ENCODE measurements at regions not wholly inside any gene's neighbourhood (a gene's known extent, or its start where the extent isn't known, plus 50 kb on each side); places are given as distances from the start of the nearest gene placed in this dataset.

DNA sequence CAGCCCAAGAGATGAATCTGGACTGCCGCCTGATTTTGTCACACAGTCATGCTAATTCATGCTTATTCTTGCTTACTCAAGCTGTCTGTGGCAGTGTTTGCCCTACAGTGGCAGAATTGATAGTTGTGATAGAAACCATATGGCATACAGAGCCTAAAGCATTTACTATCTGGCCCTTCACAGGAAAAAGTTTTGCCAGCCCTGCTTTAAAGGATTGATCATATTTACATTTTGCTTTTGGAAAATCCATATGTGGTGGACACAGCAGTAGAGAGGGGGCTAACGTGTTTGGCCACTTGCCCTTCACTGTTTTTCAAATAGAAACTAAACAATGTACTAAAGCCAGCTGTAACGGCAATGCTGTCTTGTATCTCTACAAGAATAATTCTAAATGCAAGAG is 974.0 kb upstream of the GHITM start:
- DNase-seq (ENCODE audit: low read depth): no peak

GRCh38 chr10:83166344-83166743 is 973.0 kb upstream of the GHITM start:
- no peak for DNase-seq (ENCODE audit: low read depth)

DNA sequence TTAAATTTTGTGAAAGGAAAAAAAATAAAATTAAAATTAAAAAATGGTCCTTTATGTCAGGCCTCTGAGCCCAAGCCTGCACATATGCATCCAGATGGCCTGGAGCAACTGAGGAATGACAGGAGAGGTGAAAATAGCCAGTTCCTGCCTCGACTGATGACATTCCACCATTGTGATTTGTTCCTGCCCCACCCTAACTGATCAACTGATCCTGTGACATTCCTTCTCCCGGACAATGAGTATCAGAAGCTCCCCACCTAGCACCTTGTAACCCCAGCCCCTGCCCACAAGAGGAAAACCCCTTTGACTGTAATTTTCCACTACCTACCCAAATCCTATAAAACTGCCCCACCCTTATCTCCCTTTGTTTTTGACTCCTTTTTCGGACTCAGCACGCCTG is 972.2 kb upstream of the GHITM start:
- DNase-seq (ENCODE audit: low read depth): no peak

GRCh38 chr10:83176901-83177300 is 962.4 kb upstream of the GHITM start:
- DNase-seq (ENCODE audit: low read depth): no peak

DNA sequence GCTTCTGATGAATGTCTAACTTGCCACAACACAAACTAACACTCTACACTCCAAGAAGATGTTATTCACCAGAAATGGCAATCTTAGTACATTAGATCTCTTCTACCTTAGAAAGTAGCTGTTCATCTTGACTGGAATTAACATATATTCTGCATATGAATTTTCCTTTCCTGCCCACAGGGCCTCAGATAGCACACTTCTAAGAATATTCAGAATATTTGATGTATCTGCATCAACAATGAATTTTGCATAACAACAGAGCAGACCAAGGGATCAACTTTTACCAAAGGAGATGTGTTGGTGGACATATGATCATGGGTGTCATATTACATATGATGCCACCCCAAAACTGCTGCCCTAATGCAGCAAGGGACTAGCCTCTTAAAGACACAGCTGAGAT is 960.8 kb upstream of the GHITM start:
- no peak for DNase-seq (ENCODE audit: low read depth)

GRCh38 chr10:83179371-83179770 is 959.9 kb upstream of the GHITM start:
- DNase-seq (ENCODE audit: low read depth): no peak

GRCh38 chr10:83182076-83182475 is 957.2 kb upstream of the GHITM start:
- no peak for DNase-seq (ENCODE audit: low read depth)

DNA sequence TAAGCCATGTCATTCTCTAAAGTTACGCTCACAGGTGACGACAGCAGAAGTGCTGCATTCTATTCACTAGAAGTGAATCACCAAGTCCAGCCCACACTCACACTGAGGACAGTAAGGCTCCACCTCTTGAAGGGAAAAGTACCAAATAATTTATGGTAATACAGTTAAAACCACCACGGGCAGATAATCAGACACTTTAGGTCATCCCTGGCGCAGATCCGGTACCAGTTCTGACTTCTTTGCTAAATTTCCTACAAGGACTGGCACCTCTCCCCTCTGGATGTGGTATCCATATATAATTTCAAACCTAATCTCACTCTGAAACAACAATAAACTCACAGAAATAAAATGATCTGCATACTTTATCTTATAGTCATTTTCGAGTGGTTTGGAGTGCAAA is 954.7 kb upstream of the GHITM start:
- DNase-seq (ENCODE audit: low read depth): no peak

DNA sequence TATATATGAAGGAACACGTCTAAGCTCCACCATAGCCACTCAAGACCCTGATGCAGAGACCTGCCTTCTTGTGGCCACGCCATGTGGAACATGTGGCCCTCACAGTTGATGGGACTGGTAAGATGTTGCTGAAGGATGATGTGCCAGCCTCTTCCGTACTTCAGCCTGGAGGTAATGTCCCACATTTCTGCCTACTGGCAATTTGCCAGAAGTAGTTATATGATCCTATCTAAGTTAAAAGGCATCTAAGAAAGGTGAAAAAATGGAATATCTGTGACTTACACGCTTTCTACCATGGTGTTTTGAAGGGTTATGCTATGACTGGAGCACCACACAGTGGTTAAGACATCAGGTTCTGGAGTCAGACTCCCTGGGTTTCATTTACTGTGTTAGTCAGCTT is 948.7 kb upstream of the GHITM start:
- no peak for DNase-seq (ENCODE audit: low read depth)

GRCh38 chr10:83193026-83193425 is 946.3 kb upstream of the GHITM start:
- DNase-seq (ENCODE audit: low read depth): no peak

GRCh38 chr10:83195021-83195420 is 944.3 kb upstream of the GHITM start:
- DNase-seq (ENCODE audit: low read depth): no peak

- no peak for DNase-seq (ENCODE audit: low read depth)
Observed at GRCh38 chr10:83199374-83199773, 939.9 kb upstream of the GHITM start.

- no peak for DNase-seq (ENCODE audit: low read depth)
Observed at GRCh38 chr10:83205861-83206260, 933.4 kb upstream of the GHITM start.

DNA sequence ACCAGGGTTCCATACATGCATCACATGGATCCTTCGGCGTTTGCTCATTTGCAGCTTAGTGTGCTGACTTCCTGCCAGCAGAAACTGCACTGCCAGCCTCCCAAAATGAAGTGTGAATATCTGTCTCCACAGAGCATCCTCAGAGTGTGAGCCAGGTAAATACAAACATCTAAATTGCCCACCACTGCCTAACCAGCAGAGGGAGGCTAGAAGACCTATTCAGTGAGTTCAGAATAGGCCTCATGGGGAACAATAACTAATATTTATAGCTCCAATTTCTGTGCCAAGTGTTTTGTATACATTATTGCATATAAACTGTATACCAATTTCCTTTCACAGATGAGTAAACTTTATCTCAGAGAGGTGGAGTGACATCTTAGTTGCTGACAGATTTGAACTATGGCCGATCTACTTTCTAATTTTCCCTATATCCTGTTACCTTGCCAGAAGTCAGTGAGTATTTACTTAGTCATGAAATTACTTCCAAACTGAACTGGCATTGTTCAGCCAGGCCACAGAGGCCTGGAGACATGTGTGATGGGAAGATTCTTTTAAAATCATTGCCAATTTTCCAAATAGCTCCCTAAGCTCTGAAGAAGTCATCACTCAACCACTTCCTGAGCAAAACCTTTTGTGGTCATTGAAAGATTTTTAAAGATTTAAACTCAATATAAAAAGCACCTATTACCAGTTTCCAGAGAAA is 926.5 kb upstream of the GHITM start:
- no peak for DNase-seq (ENCODE audit: low read depth)

GRCh38 chr10:83214136-83214535 is 925.2 kb upstream of the GHITM start:
- no peak for DNase-seq (ENCODE audit: low read depth)

GRCh38 chr10:83218205-83218604 is 921.1 kb upstream of the GHITM start:
- no peak for DNase-seq (ENCODE audit: low read depth)

DNA sequence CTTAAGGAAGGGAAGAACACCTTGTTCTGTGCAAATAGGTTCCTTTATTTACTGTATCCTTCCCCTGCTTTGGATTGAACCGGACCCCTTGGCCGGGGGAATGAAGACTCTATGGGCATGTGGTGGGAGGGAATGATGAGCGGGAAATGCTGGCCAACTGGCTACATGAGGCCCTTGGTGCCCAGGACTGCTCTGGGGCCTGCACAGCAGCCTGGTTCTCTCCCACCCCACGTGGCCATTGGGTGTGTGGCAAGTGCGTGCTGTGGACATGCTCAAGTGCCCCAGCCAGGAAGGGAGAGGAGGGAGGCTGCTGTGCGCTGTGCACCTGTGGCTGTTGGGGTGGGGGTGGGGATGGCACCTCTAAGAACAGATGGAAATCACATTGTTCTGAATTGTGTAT is 917.0 kb upstream of the GHITM start:
- no peak for DNase-seq (ENCODE audit: low read depth)

- DNase-seq (ENCODE audit: low read depth): no peak
Observed at GRCh38 chr10:83222832-83223742, 916.2 kb upstream of the GHITM start.

DNA sequence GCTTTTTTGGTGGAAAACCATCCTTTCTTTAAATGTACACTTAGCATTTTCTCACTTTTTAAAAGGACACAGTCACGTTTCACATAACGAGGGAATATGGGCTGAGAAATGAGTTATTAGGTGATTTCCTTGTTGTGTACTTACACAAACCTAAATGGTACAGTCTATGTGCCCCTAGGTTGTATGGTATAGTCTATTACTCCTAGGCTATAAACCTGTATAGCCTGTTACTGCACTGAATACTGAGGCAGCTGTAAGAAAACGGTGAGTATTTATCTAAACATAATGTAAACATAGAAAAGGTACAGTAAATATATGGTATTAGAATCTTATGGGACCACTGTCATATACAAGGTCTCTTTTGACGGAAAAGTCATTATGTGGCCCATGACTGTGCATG is 913.5 kb upstream of the GHITM start:
- DNase-seq (ENCODE audit: low read depth): no peak

DNA sequence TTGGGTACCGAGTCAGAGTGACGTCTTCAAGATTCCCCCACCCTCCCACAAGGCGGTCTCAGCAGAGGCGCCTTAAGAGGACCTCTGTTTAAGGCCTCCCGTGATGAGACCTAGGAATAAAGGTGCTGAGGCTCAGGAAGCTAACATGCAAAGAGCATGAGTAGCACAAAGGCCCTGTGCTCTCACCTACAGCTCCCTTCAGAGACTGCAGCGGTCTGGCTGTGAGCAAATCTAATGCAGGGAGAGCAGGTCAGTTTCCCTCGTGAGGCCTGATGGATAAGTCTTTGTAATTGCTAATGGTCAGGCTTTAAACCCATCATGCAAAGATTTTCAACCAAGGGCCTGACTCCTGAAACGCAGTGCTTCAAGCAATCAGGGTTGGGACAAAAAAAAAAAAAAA is 909.3 kb upstream of the GHITM start:
- no peak for DNase-seq (ENCODE audit: low read depth)

DNA sequence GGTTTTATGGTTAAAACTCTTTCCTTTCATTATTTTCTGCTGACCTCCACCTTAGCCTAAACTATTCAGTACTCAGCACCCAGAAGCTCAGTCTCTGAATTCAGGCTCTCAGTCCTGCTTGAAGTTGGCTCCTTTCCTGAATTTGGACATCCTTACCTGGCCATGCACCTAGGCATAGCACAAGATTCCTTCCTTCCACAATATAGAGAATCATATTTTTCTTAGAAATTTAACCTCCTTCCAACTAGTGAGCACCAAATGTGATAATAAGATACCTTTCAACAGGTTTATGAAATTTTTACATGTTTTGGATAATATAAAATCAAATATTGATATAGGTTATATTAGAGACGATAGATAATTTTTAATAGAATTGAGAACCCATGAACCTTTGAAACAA is 905.6 kb upstream of the GHITM start:
- DNase-seq (ENCODE audit: low read depth): no peak

DNA sequence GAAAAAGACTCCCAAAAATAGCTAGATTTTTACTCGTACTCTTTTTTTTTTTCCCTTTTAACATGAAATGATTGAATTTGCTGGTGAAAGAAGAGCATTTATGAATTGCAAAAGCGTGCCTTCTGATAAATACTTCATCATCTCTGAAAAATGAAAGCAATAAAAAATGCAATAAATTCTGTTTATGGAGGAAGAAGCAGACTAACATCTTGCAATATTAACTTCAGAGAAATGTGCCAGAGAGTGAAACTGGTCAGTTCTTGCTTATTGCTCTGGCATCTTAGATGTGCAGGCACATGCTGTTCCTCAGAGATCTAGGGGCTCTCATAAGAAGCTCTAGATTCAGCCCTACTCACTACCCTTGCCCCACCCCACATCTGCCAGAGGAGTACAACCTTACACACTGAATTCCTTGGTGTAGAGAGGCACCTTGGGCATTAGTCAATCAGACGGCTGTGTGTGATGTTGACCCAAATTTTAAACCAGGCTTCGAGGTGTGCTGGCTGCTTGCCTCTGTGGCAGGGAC is 891.1 kb upstream of the GHITM start:
- no peak for DNase-seq (ENCODE audit: low read depth)

DNA sequence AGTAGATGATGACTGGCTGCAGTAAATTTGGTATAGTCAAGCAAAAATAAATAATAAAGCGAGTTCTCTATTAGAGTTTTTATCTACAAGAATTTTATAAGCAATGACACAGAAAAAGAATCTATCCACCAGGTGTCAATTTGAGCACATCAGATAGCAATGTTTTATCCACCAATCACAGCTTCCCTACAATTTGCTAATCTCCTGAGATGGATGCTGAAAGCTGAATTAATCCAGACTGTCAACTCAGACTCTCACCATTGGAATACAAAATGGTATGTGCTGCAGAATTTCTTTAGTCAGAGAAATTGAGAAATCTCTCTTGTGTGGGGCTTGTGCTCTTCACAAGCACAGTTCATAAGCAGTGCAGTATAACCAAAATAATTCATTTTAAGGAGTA is 888.9 kb upstream of the GHITM start:
- no peak for DNase-seq (ENCODE audit: low read depth)

Data from stimulated activated CD8-positive, alpha-beta memory T cell treated with anti-CD3 and anti-CD28 coated beads, Interleukin-4, amount 100 ng/mL, for 24 hours (primary cell).